Endodermal cell (in vitro differentiated cells): ENCODE measurements at regions not wholly inside any gene's neighbourhood (a gene's known extent, or its start where the extent isn't known, plus 50 kb on each side); places are given as distances from the start of the nearest gene placed in this dataset.

Source experiments
- DNase-seq: peaks from one replicate; pipeline ENCODE4 v3.0.0-alpha.2; 2017
- H3K27ac ChIP-seq: 2 replicates; pipeline ENCODE4 v1.5.1; 2013; ENCODE audit warnings: mild to moderate bottlenecking, low read depth, low read length, moderate library complexity
- H3K27me3 ChIP-seq: 2 replicates; pipeline ENCODE4 v1.6.1; 2013; ENCODE audit warnings: mild to moderate bottlenecking, low read length, moderate library complexity; ENCODE audit not compliant: insufficient read depth, control insufficient read depth, poor library complexity, severe bottlenecking
- H3K36me3 ChIP-seq: 2 replicates; pipeline ENCODE4 v1.7.0; 2013; ENCODE audit warnings: mild to moderate bottlenecking, low read length, moderate library complexity; ENCODE audit not compliant: control insufficient read depth, insufficient read depth
- H3K4me1 ChIP-seq: one replicate; pipeline ENCODE4 v1.7.0; 2013; ENCODE audit warnings: low read length; ENCODE audit not compliant: control insufficient read depth, insufficient read depth
- H3K4me3 ChIP-seq: 2 replicates; pipeline ENCODE4 v1.5.1; 2013; ENCODE audit warnings: mild to moderate bottlenecking, low read length, moderate library complexity
- H3K9ac ChIP-seq: 2 replicates; pipeline ENCODE4 v1.6.1; 2013; ENCODE audit warnings: mild to moderate bottlenecking, low read length, moderate library complexity; ENCODE audit not compliant: poor library complexity, severe bottlenecking; ENCODE audit errors: extremely low read depth
- H3K9me3 ChIP-seq: 2 replicates; pipeline ENCODE4 v1.6.1; 2013; ENCODE audit warnings: mild to moderate bottlenecking, low read length, moderate library complexity; ENCODE audit not compliant: control insufficient read depth
- H3K27ac Mint-ChIP-seq: 2 replicates; pipeline ENCODE4 v1.8.0; 2020; ENCODE audit warnings: mixed read lengths
- H3K27me3 Mint-ChIP-seq: 2 replicates; pipeline ENCODE4 v1.8.0; 2021; ENCODE audit warnings: mild to moderate bottlenecking, mixed read lengths; ENCODE audit not compliant: insufficient read depth
- H3K36me3 Mint-ChIP-seq: 2 replicates; pipeline ENCODE4 v1.8.0; 2020; ENCODE audit warnings: low read depth, mixed read lengths
- H3K4me1 Mint-ChIP-seq: 2 replicates; pipeline ENCODE4 v1.8.0; 2020; ENCODE audit warnings: mixed read lengths
- H3K4me3 Mint-ChIP-seq: 2 replicates; pipeline ENCODE4 v1.8.0; 2020; ENCODE audit warnings: mild to moderate bottlenecking, moderate library complexity, mixed read lengths
- H3K9me3 Mint-ChIP-seq: 2 replicates; pipeline ENCODE4 v1.8.0; 2020; ENCODE audit warnings: mild to moderate bottlenecking, mixed read lengths
- WGBS, 2 experiments: methylation state at CpG; one replicate each; pipeline versions ENCODE4 v1.1.5 to v1.1.7; 2013; ENCODE audit warnings: missing lambda C conversion rate in 2 of 2, mixed read lengths in 1 of 2; ENCODE audit not compliant: insufficient coverage in 1 of 2, insufficient read length in 1 of 2; 5-methylcytosine and 5-hydroxymethylcytosine counted together
- TF ChIP-seq, protein P1 (sequence below): fragments of 200-600 bp; sonication (generic); conservative IDR thresholded peaks from 2 replicates; pipeline ENCODE4 v1.5.0; 2021; ENCODE audit warnings: antibody characterized with exemption, mild to moderate bottlenecking

DNA sequence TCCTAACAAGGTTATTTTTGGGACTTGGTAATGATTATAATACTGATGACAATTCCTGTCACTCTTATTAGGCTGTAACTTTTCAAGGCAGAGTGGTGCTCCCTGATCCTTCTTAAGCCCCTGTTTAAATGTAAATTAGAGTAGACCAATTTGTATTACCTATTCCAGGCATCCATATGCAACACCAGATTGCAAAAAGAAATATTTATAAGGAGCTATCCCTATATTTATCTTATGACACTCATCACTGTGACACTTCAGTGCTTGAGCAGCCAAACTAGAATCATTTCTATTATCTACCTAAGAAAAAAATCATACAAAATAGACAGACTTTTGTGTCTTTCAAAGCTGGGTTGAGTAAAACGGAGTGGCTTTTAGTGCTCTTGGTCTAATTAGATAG lies 462.7 kb downstream of the ADGRL2 start:
- H3K9me3 Mint-ChIP-seq, result peaks cover 3% of the 10 kb centered on the region
- Histone ChIP-seq H3K9me3 (no peaks in the 10 kb centered on the region), H3K4me1 (no peaks in the 10 kb centered on the region), H3K4me3 (no peak overlapping the region), H3K9ac (no peak overlapping the region), H3K27ac (no peak overlapping the region), H3K27me3 (peaks cover 31% of the 10 kb centered on the region), H3K36me3 (no peaks in the 10 kb centered on the region)
- TF ChIP-seq, protein P1, sequence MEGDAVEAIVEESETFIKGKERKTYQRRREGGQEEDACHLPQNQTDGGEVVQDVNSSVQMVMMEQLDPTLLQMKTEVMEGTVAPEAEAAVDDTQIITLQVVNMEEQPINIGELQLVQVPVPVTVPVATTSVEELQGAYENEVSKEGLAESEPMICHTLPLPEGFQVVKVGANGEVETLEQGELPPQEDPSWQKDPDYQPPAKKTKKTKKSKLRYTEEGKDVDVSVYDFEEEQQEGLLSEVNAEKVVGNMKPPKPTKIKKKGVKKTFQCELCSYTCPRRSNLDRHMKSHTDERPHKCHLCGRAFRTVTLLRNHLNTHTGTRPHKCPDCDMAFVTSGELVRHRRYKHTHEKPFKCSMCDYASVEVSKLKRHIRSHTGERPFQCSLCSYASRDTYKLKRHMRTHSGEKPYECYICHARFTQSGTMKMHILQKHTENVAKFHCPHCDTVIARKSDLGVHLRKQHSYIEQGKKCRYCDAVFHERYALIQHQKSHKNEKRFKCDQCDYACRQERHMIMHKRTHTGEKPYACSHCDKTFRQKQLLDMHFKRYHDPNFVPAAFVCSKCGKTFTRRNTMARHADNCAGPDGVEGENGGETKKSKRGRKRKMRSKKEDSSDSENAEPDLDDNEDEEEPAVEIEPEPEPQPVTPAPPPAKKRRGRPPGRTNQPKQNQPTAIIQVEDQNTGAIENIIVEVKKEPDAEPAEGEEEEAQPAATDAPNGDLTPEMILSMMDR, result no peak
- H3K4me3 Mint-ChIP-seq, result no peak overlapping the region
- no peak for DNase-seq
- H3K36me3 Mint-ChIP-seq, result no peaks in the 10 kb centered on the region
- no peak overlapping the region for H3K27ac Mint-ChIP-seq
- WGBS, 2 experiments, result 75 to 96% methylated on average over 1 of the region's 1 CpG
- H3K4me1 Mint-ChIP-seq, result peaks cover 14% of the 10 kb centered on the region
- peaks cover 28% of the 10 kb centered on the region for H3K27me3 Mint-ChIP-seq

DNA sequence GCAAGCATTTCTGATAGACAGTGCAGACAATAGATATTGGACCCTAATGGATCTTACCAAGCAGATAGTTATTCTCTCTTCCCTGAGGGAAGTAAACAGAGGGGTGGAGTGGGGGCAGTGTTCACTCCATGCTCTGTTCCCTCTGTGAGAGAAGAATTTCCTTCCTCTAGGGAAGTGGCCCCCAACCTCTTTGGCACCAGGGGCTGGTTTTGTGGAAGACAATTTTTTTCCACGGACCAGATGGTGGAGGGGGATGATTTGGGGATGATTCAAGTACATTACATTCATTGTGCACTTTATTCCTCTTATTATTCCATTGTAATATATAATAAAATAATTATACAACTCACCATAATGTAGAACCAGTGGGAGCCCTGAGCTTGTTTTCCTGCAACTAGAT lies 459.9 kb downstream of the ADGRL2 start:
- H3K4me1 Mint-ChIP-seq, result peaks cover 14% of the 10 kb centered on the region
- H3K4me3 Mint-ChIP-seq, result no peak overlapping the region
- H3K9me3 ChIP-seq, result no peaks in the 10 kb centered on the region
- no peak overlapping the region for H3K4me3 ChIP-seq
- no peak overlapping the region for H3K27ac Mint-ChIP-seq
- H3K27me3 ChIP-seq, result peaks cover 4% of the 10 kb centered on the region
- no peaks in the 10 kb centered on the region for H3K9me3 Mint-ChIP-seq
- H3K9ac ChIP-seq, result no peak overlapping the region
- no CpG with 5 or more reads among the region's 1 CpG for WGBS, 2 experiments
- H3K36me3 ChIP-seq, result no peaks in the 10 kb centered on the region
- H3K27ac ChIP-seq, result no peak overlapping the region
- TF ChIP-seq, protein P1, result no peak
- H3K4me1 ChIP-seq, result no peaks in the 10 kb centered on the region
- no peak for DNase-seq
- H3K36me3 Mint-ChIP-seq, result no peaks in the 10 kb centered on the region
- H3K27me3 Mint-ChIP-seq, result peaks cover 7% of the 10 kb centered on the region

DNA sequence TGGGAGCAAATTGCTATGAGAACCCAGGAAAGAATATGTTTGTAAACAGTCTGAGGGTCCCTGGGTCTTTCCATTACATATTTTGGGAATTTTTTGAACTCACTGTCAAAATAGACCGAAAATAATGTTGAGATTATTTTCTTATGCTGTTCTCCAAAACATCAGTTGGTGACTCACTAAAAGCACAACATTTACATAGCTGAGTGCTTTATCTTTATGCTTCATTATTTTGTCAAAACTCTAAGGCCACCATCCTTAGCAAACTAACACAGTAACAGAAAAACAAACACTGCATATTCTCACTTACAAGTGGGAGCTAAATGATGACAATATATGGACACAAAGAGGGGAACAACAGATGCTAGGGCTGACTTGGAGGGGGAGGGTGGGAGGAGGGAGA lies 459.3 kb downstream of the ADGRL2 start:
- no peaks in the 10 kb centered on the region for H3K9me3 ChIP-seq
- H3K4me3 ChIP-seq, result no peak overlapping the region
- Mint-ChIP-seq H3K4me3 (no peak overlapping the region), H3K9me3 (no peaks in the 10 kb centered on the region), H3K36me3 (no peaks in the 10 kb centered on the region), H3K27ac (no peak overlapping the region), H3K4me1 (peaks cover 14% of the 10 kb centered on the region), H3K27me3 (peaks cover 2% of the 10 kb centered on the region)
- DNase-seq, result no peak
- H3K36me3 ChIP-seq, result no peaks in the 10 kb centered on the region
- 94% methylated on average over 1 of the region's 1 CpG; no CpG with 5 or more reads in 1 of the 2 experiments for WGBS, 2 experiments
- H3K4me1 ChIP-seq, result no peaks in the 10 kb centered on the region
- TF ChIP-seq, protein P1, result no peak
- no peak overlapping the region for H3K9ac ChIP-seq
- no peak overlapping the region for H3K27ac ChIP-seq
- H3K27me3 ChIP-seq, result no peaks in the 10 kb centered on the region
